GM12878 (cell line): ENCODE measurements at regions not wholly inside any gene's neighbourhood (a gene's known extent, or its start where the extent isn't known, plus 50 kb on each side); places are given as distances from the start of the nearest gene placed in this dataset.

Experiments
- ATAC-seq: fragments of 200-7000 bp; cut with Tn5 transposase; 3 replicates; pipeline ENCODE4 v1.9.1; 2020; ENCODE audit warnings: mild to moderate bottlenecking, moderate library complexity
- BruUV-seq: library from RNA; stranded (reverse); fragments of 400-500 nt; replicated peaks from 2 replicates; lab custom pipeline; 2021; lab: Mats Ljungman, UMichigan
- CTCF ChIA-PET: fragments of 300-600 bp; sonication (Branson Sonifier 250); formaldehyde crosslinking; extraction: SDS; loops from one replicate; lab custom pipeline; 2021; ENCODE audit warnings: inconsistent platforms; lab: Yijun Ruan, JAX
- POLR2A ChIA-PET: fragments of 350-600 bp; formaldehyde crosslinking; extraction: SDS; loops from one replicate; lab custom pipeline; 2021; ENCODE audit warnings: inconsistent platforms; lab: Charles Lee
- RAD21 ChIA-PET: fragments of 300-600 bp; sonication (Branson Sonifier 250); formaldehyde crosslinking; loops from one replicate; lab custom pipeline; 2023; ENCODE audit warnings: antibody characterized with exemption; ENCODE audit not compliant: unreplicated experiment; lab: Charles Lee
- SMC1A ChIA-PET: fragments of 300-600 bp; sonication (Branson Sonifier 250); formaldehyde crosslinking; loops from one replicate; lab custom pipeline; 2023; ENCODE audit not compliant: unreplicated experiment, uncharacterized antibody; lab: Charles Lee
- DNase-seq: peaks from one replicate; pipeline ENCODE4 v3.0.0-alpha.2; 2011; ENCODE audit warnings: low read depth, low spot score
- FAIRE-seq: peaks from 3 replicates; lab custom pipeline; 2011; peaks lifted over from hg19 to GRCh38; lab: Jason Lieb, UNC
- H2AFZ ChIP-seq: 2 replicates; pipeline ENCODE4 v1.6.0; 2011; ENCODE audit warnings: low read depth, low read length, control low read depth; ENCODE audit not compliant: control insufficient read depth
- H3K27ac ChIP-seq: 2 replicates; pipeline ENCODE4 v1.5.1; 2011; ENCODE audit warnings: control low read depth; ENCODE audit not compliant: control insufficient read depth, insufficient read depth
- H3K27me3 ChIP-seq, 2 experiments: replicated peaks in 1 of 2; 2 replicates each; pipeline versions ENCODE4 v1.6.0 to v1.6.1; 2011; ENCODE audit warnings: low read length in 1 of 2; ENCODE audit not compliant: control insufficient read depth in 2 of 2, insufficient read depth in 2 of 2
- H3K36me3 ChIP-seq, 2 experiments: 2 replicates each; pipeline ENCODE4 v1.5.1; 2011; ENCODE audit warnings: low read length in 1 of 2; ENCODE audit not compliant: control insufficient read depth in 2 of 2, insufficient read depth in 2 of 2
- H3K4me1 ChIP-seq: 2 replicates; pipeline ENCODE4 v1.6.1; 2011; ENCODE audit warnings: mild to moderate bottlenecking, low read length, moderate library complexity, mixed read lengths; ENCODE audit not compliant: control insufficient read depth, insufficient read depth
- H3K4me2 ChIP-seq: 2 replicates; pipeline ENCODE4 v1.6.0; 2011; ENCODE audit warnings: control low read depth; ENCODE audit not compliant: control insufficient read depth, insufficient read depth
- H3K4me3 ChIP-seq: fragments of 200-600 bp; sonication (generic); 2 replicates; pipeline ENCODE4 v1.5.1; 2016
- H3K79me2 ChIP-seq: 2 replicates; pipeline ENCODE4 v1.6.0; 2011; ENCODE audit warnings: low read length; ENCODE audit not compliant: control insufficient read depth, insufficient read depth
- H3K9ac ChIP-seq: 2 replicates; pipeline ENCODE4 v1.8.0; 2011; ENCODE audit warnings: low read length, control low read depth, mixed read lengths; ENCODE audit not compliant: control insufficient read depth, insufficient read depth
- H3K9me3 ChIP-seq: replicated peaks from 3 replicates; pipeline ENCODE4 v1.5.1; 2011; ENCODE audit warnings: mild to moderate bottlenecking, low read length; ENCODE audit not compliant: control insufficient read depth, insufficient read depth
- H4K20me1 ChIP-seq: 2 replicates; pipeline ENCODE4 v1.6.0; 2011; ENCODE audit not compliant: control insufficient read depth, insufficient read depth
- BCL11A ChIP-seq: IDR thresholded peaks from 2 replicates; pipeline ENCODE4 v1.6.1; 2011; ENCODE audit warnings: low read depth, low read length
- BHLHE40 ChIP-seq, 2 experiments: fragments of 450-650 bp in 1 of 2; IDR thresholded peaks; 2 replicates each; pipeline ENCODE4 v1.6.1; 2011 to 2017; ENCODE audit warnings: low read depth in 2 of 2, borderline replicate concordance in 1 of 2, improper control_type of control experiment in 1 of 2, low read length in 1 of 2, mild to moderate bottlenecking in 1 of 2
- BMI1 ChIP-seq: fragments of 450-650 bp; IDR thresholded peaks from 2 replicates; pipeline ENCODE4 v1.6.1; 2016; ENCODE audit warnings: mild to moderate bottlenecking, moderate library complexity, borderline replicate concordance
- CHD4 ChIP-seq: fragments of 200-600 bp; sonication (generic); IDR thresholded peaks from 2 replicates; pipeline ENCODE4 v1.6.1; 2016; ENCODE audit warnings: mild to moderate bottlenecking
- FOS ChIP-seq: IDR thresholded peaks from 3 replicates; pipeline ENCODE4 v1.6.1; 2011; ENCODE audit warnings: borderline replicate concordance; ENCODE audit not compliant: insufficient read length; ENCODE audit errors: extremely low read depth
- HDAC6 ChIP-seq: fragments of 200-600 bp; sonication (generic); IDR thresholded peaks from one replicate; pipeline ENCODE4 v1.8.0; 2017; ENCODE audit warnings: antibody characterized with exemption; ENCODE audit not compliant: unreplicated experiment
- HSF1 ChIP-seq: fragments of 150-350 bp; IDR thresholded peaks from 2 replicates; pipeline ENCODE4 v1.6.1; 2014; ENCODE audit warnings: mild to moderate bottlenecking, low read depth, low read length
- MAX ChIP-seq: IDR thresholded peaks from 2 replicates; pipeline ENCODE4 v1.6.1; 2012; ENCODE audit warnings: low read depth, low read length, improper control_type of control experiment
- MTA2 ChIP-seq: fragments of 450-650 bp; IDR thresholded peaks from 2 replicates; pipeline ENCODE4 v1.6.1; 2016; ENCODE audit warnings: low read depth, mild to moderate bottlenecking, moderate library complexity
- NFXL1 ChIP-seq: fragments of 450-650 bp; IDR thresholded peaks from 2 replicates; pipeline ENCODE4 v1.6.1; 2017; ENCODE audit warnings: antibody characterized with exemption, mild to moderate bottlenecking, borderline replicate concordance
- NFYB ChIP-seq: IDR thresholded peaks from 2 replicates; pipeline ENCODE4 v1.6.1; 2011; ENCODE audit warnings: low read depth, mild to moderate bottlenecking, low read length, improper control_type of control experiment, moderate library complexity; ENCODE audit not compliant: insufficient read depth
- NR2F1 ChIP-seq: fragments of 450-650 bp; conservative IDR thresholded peaks from 2 replicates; pipeline ENCODE4 v1.6.1; 2017; ENCODE audit warnings: mild to moderate bottlenecking
- PAX8 ChIP-seq: fragments of 450-650 bp; IDR thresholded peaks from 2 replicates; pipeline ENCODE4 v1.6.1; 2017; ENCODE audit warnings: mild to moderate bottlenecking, moderate library complexity
- RELA ChIP-seq: fragments of 450-650 bp; IDR thresholded peaks from 2 replicates; pipeline ENCODE4 v1.8.0; 2014; ENCODE audit warnings: borderline replicate concordance; ENCODE audit not compliant: partially characterized antibody
- SKIL ChIP-seq: fragments of 450-650 bp; IDR thresholded peaks from 2 replicates; pipeline ENCODE4 v1.6.1; 2017; ENCODE audit warnings: mild to moderate bottlenecking, low read depth, inconsistent platforms; ENCODE audit not compliant: poor library complexity, severe bottlenecking
- SMC3 ChIP-seq: IDR thresholded peaks from 2 replicates; pipeline ENCODE4 v1.6.1; 2011; ENCODE audit warnings: low read length, improper control_type of control experiment, borderline replicate concordance
- SP1 ChIP-seq: IDR thresholded peaks from one replicate; pipeline ENCODE4 v1.6.1; 2011; ENCODE audit warnings: low read depth, low read length
- TCF3 ChIP-seq: IDR thresholded peaks from 2 replicates; pipeline ENCODE4 v1.6.1; 2012; ENCODE audit warnings: low read depth, mild to moderate bottlenecking, low read length, borderline replicate concordance; ENCODE audit not compliant: insufficient read depth
- ZBTB11 ChIP-seq: fragments of 450-650 bp; formaldehyde crosslinking; IDR thresholded peaks from 2 replicates; pipeline ENCODE4 v1.5.0; 2022; ENCODE audit warnings: mild to moderate bottlenecking, missing genetic modification characterization
- WGBS: methylation state at CpG from one replicate; pipeline ENCODE4 v1.1.6; 2016; ENCODE audit warnings: low lambda C conversion rate; ENCODE audit not compliant: insufficient replicate concordance, insufficient coverage; ENCODE audit errors: missing lambda C conversion rate; 5-methylcytosine and 5-hydroxymethylcytosine counted together
- in situ Hi-C: fragments of 300-500 bp; cut with MboI; formaldehyde crosslinking; loops from 9 replicates; pipeline ENCODE4 v1.14.3; 2018; ENCODE audit warnings: mixed read lengths
- intact Hi-C: fragments of 100-400 bp; cut with micrococcal nuclease; formaldehyde crosslinking; loops from one replicate; pipeline ENCODE4 v1.14.2; 2022; ENCODE audit not compliant: unreplicated experiment

GRCh38 chr7:65264258-65264657, 109.4 kb upstream of the ZNF92 start:
- WGBS, result 10% methylated on average over 5 of the region's 5 CpGs
- DNase-seq (no peak), ATAC-seq (no peak), FAIRE-seq (no peak)
- Histone ChIP-seq H3K4me1 (no peaks in the 10 kb centered on the region), H3K9ac (no peak overlapping the region), H3K36me3 (no peaks in the 10 kb centered on the region), H3K9me3 (no peaks in the 10 kb centered on the region), H3K4me3 (no peak overlapping the region), H3K4me2 (no peak overlapping the region), H4K20me1 (no peaks in the 10 kb centered on the region), H2AFZ (no peak overlapping the region), H3K27me3 (no peaks in the 10 kb centered on the region), H3K79me2 (no peaks in the 10 kb centered on the region), H3K27ac (no peak overlapping the region)
- ChIA-PET CTCF (no interaction called here), POLR2A (no interaction called here), RAD21 (no interaction called here), SMC1A (interaction anchor here (1.3 kb wide), 1 partner anchor 22 kb away, joined by 3 read pairs; no protein-coding TSS in a partner anchor)
- BruUV-seq, result no TSS peak
- in situ Hi-C loops (no loop called here), intact Hi-C loops (no loop called here)
- TF ChIP-seq HSF1 (no peak), NFXL1 (no peak), NR2F1 (no peak), ZBTB11 (CRISPR knock-in tag) (no peak), SP1 (no peak), BHLHE40 (IDR thresholded peaks at IDR 0.05; ENCODE audit: borderline replicate concordance in 1 of 2, low read depth in 2 of 2, low read length in 1 of 2) (no peak), TCF3 (no peak), CHD4 (no peak), SKIL (no peak), PAX8 (no peak), NFYB (no peak), HDAC6 (no peak), SMC3 (no peak), FOS (no peak), BMI1 (no peak), BCL11A (no peak), RELA (no peak), MTA2 (no peak), MAX (no peak)
